ENCODE measurements at regions not wholly inside any gene's neighbourhood (a gene's known extent, or its start where the extent isn't known, plus 50 kb on each side); places are given as distances from the start of the nearest gene placed in this dataset.

GRCh38 chr5:121378046-121378445 is 473.6 kb upstream of the FTMT start:
- Histone ChIP-seq H3K4me3 (ENCODE audit: low read depth in 1 of 2, low read length in 2 of 2) (no peak overlapping the region), H3K36me3 (ENCODE audit: control insufficient read depth in 1 of 2, insufficient read depth in 2 of 2, low read length in 2 of 2) (no peaks in the 10 kb centered on the region), H3K9me3 (ENCODE audit: control insufficient read depth in 1 of 2, low read length in 2 of 2) (no peaks in the 10 kb centered on the region), H3K4me1 (ENCODE audit: control insufficient read depth in 1 of 2, insufficient read depth in 2 of 2, low read length in 2 of 2) (no peaks in the 10 kb centered on the region), H3K27ac (ENCODE audit: low read length) (no peak overlapping the region), H3K27me3 (ENCODE audit: low read depth, low read length) (no peaks in the 10 kb centered on the region)

- H3K27me3 ChIP-seq (ENCODE audit: low read depth, low read length), result no peaks in the 10 kb centered on the region
- H3K36me3 ChIP-seq (ENCODE audit: control insufficient read depth in 1 of 2, insufficient read depth in 2 of 2, low read length in 2 of 2), result no peaks in the 10 kb centered on the region
- H3K27ac ChIP-seq (ENCODE audit: low read length), result no peak overlapping the region
- H3K4me3 ChIP-seq (ENCODE audit: low read depth in 1 of 2, low read length in 2 of 2), result no peak overlapping the region
- no peaks in the 10 kb centered on the region for H3K9me3 ChIP-seq (ENCODE audit: control insufficient read depth in 1 of 2, low read length in 2 of 2)
- no peaks in the 10 kb centered on the region for H3K4me1 ChIP-seq (ENCODE audit: control insufficient read depth in 1 of 2, insufficient read depth in 2 of 2, low read length in 2 of 2)
Observed at GRCh38 chr5:121378559-121379359, 472.9 kb upstream of the FTMT start.

- Histone ChIP-seq H3K4me3 (ENCODE audit: low read depth in 1 of 2, low read length in 2 of 2) (no peak overlapping the region), H3K36me3 (ENCODE audit: control insufficient read depth in 1 of 2, insufficient read depth in 2 of 2, low read length in 2 of 2) (no peaks in the 10 kb centered on the region), H3K27ac (ENCODE audit: low read length) (no peak overlapping the region), H3K9me3 (ENCODE audit: control insufficient read depth in 1 of 2, low read length in 2 of 2) (no peaks in the 10 kb centered on the region), H3K27me3 (ENCODE audit: low read depth, low read length) (no peaks in the 10 kb centered on the region), H3K4me1 (ENCODE audit: control insufficient read depth in 1 of 2, insufficient read depth in 2 of 2, low read length in 2 of 2) (no peaks in the 10 kb centered on the region)
Observed at GRCh38 chr5:121380066-121380465, 471.6 kb upstream of the FTMT start.

GRCh38 chr5:121384359-121384758 is 467.3 kb upstream of the FTMT start:
- no peak overlapping the region for H3K27ac ChIP-seq (ENCODE audit: low read length)
- H3K9me3 ChIP-seq (ENCODE audit: control insufficient read depth in 1 of 2, low read length in 2 of 2), result no peaks in the 10 kb centered on the region
- no peaks in the 10 kb centered on the region for H3K36me3 ChIP-seq (ENCODE audit: control insufficient read depth in 1 of 2, insufficient read depth in 2 of 2, low read length in 2 of 2)
- no peak overlapping the region for H3K4me3 ChIP-seq (ENCODE audit: low read depth in 1 of 2, low read length in 2 of 2)
- no peaks in the 10 kb centered on the region for H3K4me1 ChIP-seq (ENCODE audit: control insufficient read depth in 1 of 2, insufficient read depth in 2 of 2, low read length in 2 of 2)
- H3K27me3 ChIP-seq (ENCODE audit: low read depth, low read length), result no peaks in the 10 kb centered on the region

- H3K27me3 ChIP-seq (ENCODE audit: low read depth, low read length), result no peaks in the 10 kb centered on the region
- H3K27ac ChIP-seq (ENCODE audit: low read length), result no peak overlapping the region
- no peaks in the 10 kb centered on the region for H3K36me3 ChIP-seq (ENCODE audit: control insufficient read depth in 1 of 2, insufficient read depth in 2 of 2, low read length in 2 of 2)
- H3K4me3 ChIP-seq (ENCODE audit: low read depth in 1 of 2, low read length in 2 of 2), result no peak overlapping the region
- no peaks in the 10 kb centered on the region for H3K9me3 ChIP-seq (ENCODE audit: control insufficient read depth in 1 of 2, low read length in 2 of 2)
- no peaks in the 10 kb centered on the region for H3K4me1 ChIP-seq (ENCODE audit: control insufficient read depth in 1 of 2, insufficient read depth in 2 of 2, low read length in 2 of 2)
Observed at GRCh38 chr5:121386334-121386733, 465.3 kb upstream of the FTMT start.

GRCh38 chr5:121396716-121397115 is 455.0 kb upstream of the FTMT start:
- no peaks in the 10 kb centered on the region for H3K4me1 ChIP-seq (ENCODE audit: control insufficient read depth in 1 of 2, insufficient read depth in 2 of 2, low read length in 2 of 2)
- no peaks in the 10 kb centered on the region for H3K36me3 ChIP-seq (ENCODE audit: control insufficient read depth in 1 of 2, insufficient read depth in 2 of 2, low read length in 2 of 2)
- no peak overlapping the region for H3K4me3 ChIP-seq (ENCODE audit: low read depth in 1 of 2, low read length in 2 of 2)
- no peaks in the 10 kb centered on the region for H3K9me3 ChIP-seq (ENCODE audit: control insufficient read depth in 1 of 2, low read length in 2 of 2)
- no peak overlapping the region for H3K27ac ChIP-seq (ENCODE audit: low read length)
- H3K27me3 ChIP-seq (ENCODE audit: low read depth, low read length), result no peaks in the 10 kb centered on the region

- no peak overlapping the region for H3K4me3 ChIP-seq (ENCODE audit: low read depth in 1 of 2, low read length in 2 of 2)
- no peaks in the 10 kb centered on the region for H3K27me3 ChIP-seq (ENCODE audit: low read depth, low read length)
- no peaks in the 10 kb centered on the region for H3K36me3 ChIP-seq (ENCODE audit: control insufficient read depth in 1 of 2, insufficient read depth in 2 of 2, low read length in 2 of 2)
- H3K4me1 ChIP-seq (ENCODE audit: control insufficient read depth in 1 of 2, insufficient read depth in 2 of 2, low read length in 2 of 2), result no peaks in the 10 kb centered on the region
- no peaks in the 10 kb centered on the region for H3K9me3 ChIP-seq (ENCODE audit: control insufficient read depth in 1 of 2, low read length in 2 of 2)
- no peak overlapping the region for H3K27ac ChIP-seq (ENCODE audit: low read length)
Observed at GRCh38 chr5:121399879-121400278, 451.8 kb upstream of the FTMT start.

- H3K27ac ChIP-seq (ENCODE audit: low read length), result no peak overlapping the region
- no peaks in the 10 kb centered on the region for H3K27me3 ChIP-seq (ENCODE audit: low read depth, low read length)
- no peaks in the 10 kb centered on the region for H3K9me3 ChIP-seq (ENCODE audit: control insufficient read depth in 1 of 2, low read length in 2 of 2)
- no peaks in the 10 kb centered on the region for H3K4me1 ChIP-seq (ENCODE audit: control insufficient read depth in 1 of 2, insufficient read depth in 2 of 2, low read length in 2 of 2)
- no peaks in the 10 kb centered on the region for H3K36me3 ChIP-seq (ENCODE audit: control insufficient read depth in 1 of 2, insufficient read depth in 2 of 2, low read length in 2 of 2)
- H3K4me3 ChIP-seq (ENCODE audit: low read depth in 1 of 2, low read length in 2 of 2), result no peak overlapping the region
Observed at GRCh38 chr5:121408778-121409177, 442.9 kb upstream of the FTMT start.

- Histone ChIP-seq H3K4me3 (ENCODE audit: low read depth in 1 of 2, low read length in 2 of 2) (no peak overlapping the region), H3K27ac (ENCODE audit: low read length) (no peak overlapping the region)
Observed at GRCh38 chr5:121415270-121415669, 436.4 kb upstream of the FTMT start.

GRCh38 chr5:121421646-121422045 is 430.0 kb upstream of the FTMT start:
- Histone ChIP-seq H3K27ac (ENCODE audit: low read length) (no peak overlapping the region), H3K4me1 (ENCODE audit: control insufficient read depth in 1 of 2, insufficient read depth in 2 of 2, low read length in 2 of 2) (no peaks in the 10 kb centered on the region), H3K9me3 (ENCODE audit: control insufficient read depth in 1 of 2, low read length in 2 of 2) (no peaks in the 10 kb centered on the region), H3K36me3 (ENCODE audit: control insufficient read depth in 1 of 2, insufficient read depth in 2 of 2, low read length in 2 of 2) (no peaks in the 10 kb centered on the region), H3K27me3 (ENCODE audit: low read depth, low read length) (no peaks in the 10 kb centered on the region), H3K4me3 (ENCODE audit: low read depth in 1 of 2, low read length in 2 of 2) (no peak overlapping the region)

More at GRCh38 chr5:121415270-121415669, 436.4 kb upstream of the FTMT start:
- Histone ChIP-seq H3K9me3 (ENCODE audit: control insufficient read depth in 1 of 2, low read length in 2 of 2) (no peaks in the 10 kb centered on the region), H3K4me1 (ENCODE audit: control insufficient read depth in 1 of 2, insufficient read depth in 2 of 2, low read length in 2 of 2) (no peaks in the 10 kb centered on the region), H3K27me3 (ENCODE audit: low read depth, low read length) (no peaks in the 10 kb centered on the region), H3K36me3 (ENCODE audit: control insufficient read depth in 1 of 2, insufficient read depth in 2 of 2, low read length in 2 of 2) (no peaks in the 10 kb centered on the region)

- no peaks in the 10 kb centered on the region for H3K27me3 ChIP-seq (ENCODE audit: low read depth, low read length)
- no peak overlapping the region for H3K27ac ChIP-seq (ENCODE audit: low read length)
- no peaks in the 10 kb centered on the region for H3K9me3 ChIP-seq (ENCODE audit: control insufficient read depth in 1 of 2, low read length in 2 of 2)
- H3K4me3 ChIP-seq (ENCODE audit: low read depth in 1 of 2, low read length in 2 of 2), result no peak overlapping the region
- H3K36me3 ChIP-seq (ENCODE audit: control insufficient read depth in 1 of 2, insufficient read depth in 2 of 2, low read length in 2 of 2), result no peaks in the 10 kb centered on the region
- no peaks in the 10 kb centered on the region for H3K4me1 ChIP-seq (ENCODE audit: control insufficient read depth in 1 of 2, insufficient read depth in 2 of 2, low read length in 2 of 2)
Observed at GRCh38 chr5:121424976-121425375, 426.7 kb upstream of the FTMT start.

GRCh38 chr5:121426153-121426552 is 425.5 kb upstream of the FTMT start:
- H3K9me3 ChIP-seq (ENCODE audit: control insufficient read depth in 1 of 2, low read length in 2 of 2), result no peaks in the 10 kb centered on the region
- no peaks in the 10 kb centered on the region for H3K27me3 ChIP-seq (ENCODE audit: low read depth, low read length)
- H3K36me3 ChIP-seq (ENCODE audit: control insufficient read depth in 1 of 2, insufficient read depth in 2 of 2, low read length in 2 of 2), result no peaks in the 10 kb centered on the region
- no peak overlapping the region for H3K4me3 ChIP-seq (ENCODE audit: low read depth in 1 of 2, low read length in 2 of 2)
- H3K27ac ChIP-seq (ENCODE audit: low read length), result no peak overlapping the region
- H3K4me1 ChIP-seq (ENCODE audit: control insufficient read depth in 1 of 2, insufficient read depth in 2 of 2, low read length in 2 of 2), result no peaks in the 10 kb centered on the region
